ENCODE measurements at regions not wholly inside any gene's neighbourhood (a gene's known extent, or its start where the extent isn't known, plus 50 kb on each side); places are given as distances from the start of the nearest gene placed in this dataset.

- TF ChIP-seq CTCF (IDR thresholded peaks at IDR 0.05) (no peak), POLR2A (IDR thresholded peaks at IDR 0.05) (no peak)
Observed at GRCh38 chr6:98747960-98748359, 86.4 kb upstream of the POU3F2 start.

Measured in testis (tissue), 2 donors.